Suprapubic skin (tissue), 4 donors: ENCODE measurements at regions not wholly inside any gene's neighbourhood (a gene's known extent, or its start where the extent isn't known, plus 50 kb on each side); places are given as distances from the start of the nearest gene placed in this dataset.

ENCODE experiments used
- DNase-seq, 2 donors: peaks; one replicate each; pipeline ENCODE4 v3.0.0-alpha.2; 2019; ENCODE audit warnings: low spot score in 2 of 2
- H3K27ac ChIP-seq: fragments of 200-600 bp; sonication (generic); one replicate; pipeline ENCODE4 v1.5.1; 2019
- H3K27me3 ChIP-seq: fragments of 200-600 bp; sonication (generic); one replicate; pipeline ENCODE4 v1.5.1; 2019
- H3K36me3 ChIP-seq: fragments of 200-600 bp; sonication (generic); one replicate; pipeline ENCODE4 v1.5.1; 2019
- H3K4me1 ChIP-seq: fragments of 200-600 bp; sonication (generic); one replicate; pipeline ENCODE4 v1.5.1; 2019
- H3K4me3 ChIP-seq: fragments of 200-600 bp; sonication (generic); one replicate; pipeline ENCODE4 v1.5.1; 2019; ENCODE audit warnings: mild to moderate bottlenecking
- H3K9me3 ChIP-seq: fragments of 200-600 bp; sonication (generic); one replicate; pipeline ENCODE4 v1.5.1; 2019
- CTCF ChIP-seq, 2 donors: fragments of 200-600 bp in 1 of 2; fragments of 450-650 bp in 1 of 2; sonication (generic) in 1 of 2; IDR thresholded peaks; one replicate each; pipeline ENCODE4 v1.5.1; 2016 to 2019; ENCODE audit warnings: antibody characterized with exemption in 2 of 2, mild to moderate bottlenecking in 1 of 2, moderate library complexity in 1 of 2
- EP300 ChIP-seq: sonication (generic); formaldehyde crosslinking; IDR thresholded peaks from one replicate; pipeline ENCODE4 v1.6.1; 2017; ENCODE audit warnings: antibody characterized with exemption
- POLR2A ChIP-seq, 2 donors: fragments of 450-650 bp; IDR thresholded peaks; one replicate each; pipeline ENCODE4 v1.6.1; 2017; ENCODE audit warnings: antibody characterized with exemption in 2 of 2, mild to moderate bottlenecking in 2 of 2, moderate library complexity in 2 of 2
- POLR2AphosphoS5 ChIP-seq, 3 donors: sonication (generic); formaldehyde crosslinking; IDR thresholded peaks; one replicate each; pipeline ENCODE4 v1.6.1; 2017; ENCODE audit warnings: antibody characterized with exemption in 3 of 3
- WGBS: methylation state at CpG from one replicate; pipeline ENCODE4 v1.1.5; 2018; 5-methylcytosine and 5-hydroxymethylcytosine counted together

GRCh38 chr1:245046769-245047168 lies 108.0 kb upstream of the KIF26B start:
- no peak for DNase-seq
- 86% methylated on average over 11 of the region's 11 CpGs for WGBS
- no peak overlapping the region for H3K4me3 ChIP-seq
- H3K9me3 ChIP-seq, result no peaks in the 10 kb centered on the region
- H3K36me3 ChIP-seq, result no peaks in the 10 kb centered on the region
- TF ChIP-seq EP300 (no peak), POLR2A (IDR thresholded peaks at IDR 0.05) (no peak), CTCF (IDR thresholded peaks at IDR 0.05) (no peak), POLR2AphosphoS5 (IDR thresholded peaks at IDR 0.05) (no peak)
- H3K27ac ChIP-seq, result no peak overlapping the region
- H3K4me1 ChIP-seq, result no peaks in the 10 kb centered on the region
- no peaks in the 10 kb centered on the region for H3K27me3 ChIP-seq

DNA sequence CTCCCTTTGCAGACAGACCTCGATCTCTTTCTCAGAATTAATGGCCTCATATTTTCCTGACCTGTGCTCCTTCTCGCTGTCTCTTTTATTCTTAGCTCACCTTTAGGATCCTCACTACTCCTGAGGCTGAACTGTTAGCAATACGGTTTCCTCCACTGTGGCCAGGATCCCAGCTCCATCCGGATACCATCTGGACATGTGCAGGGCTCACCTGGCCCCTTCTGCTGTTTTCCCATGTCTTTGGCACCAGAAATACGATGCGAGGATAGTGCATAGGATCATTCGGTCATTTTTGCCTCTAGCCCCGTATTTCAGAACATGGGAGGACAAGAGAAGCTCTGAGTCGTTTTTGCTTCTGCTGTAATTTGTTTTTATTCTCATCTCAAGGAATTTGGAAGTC lies 108.5 kb upstream of the KIF26B start:
- no peak overlapping the region for H3K4me3 ChIP-seq
- H3K4me1 ChIP-seq, result no peaks in the 10 kb centered on the region
- no peaks in the 10 kb centered on the region for H3K9me3 ChIP-seq
- no peaks in the 10 kb centered on the region for H3K27me3 ChIP-seq
- TF ChIP-seq CTCF (IDR thresholded peaks at IDR 0.05) (no peak), POLR2AphosphoS5 (IDR thresholded peaks at IDR 0.05) (no peak), EP300 (no peak), POLR2A (IDR thresholded peaks at IDR 0.05) (no peak)
- no peak overlapping the region for H3K27ac ChIP-seq
- 86% methylated on average over 9 of the region's 9 CpGs for WGBS
- no peaks in the 10 kb centered on the region for H3K36me3 ChIP-seq
- no peak for DNase-seq

DNA sequence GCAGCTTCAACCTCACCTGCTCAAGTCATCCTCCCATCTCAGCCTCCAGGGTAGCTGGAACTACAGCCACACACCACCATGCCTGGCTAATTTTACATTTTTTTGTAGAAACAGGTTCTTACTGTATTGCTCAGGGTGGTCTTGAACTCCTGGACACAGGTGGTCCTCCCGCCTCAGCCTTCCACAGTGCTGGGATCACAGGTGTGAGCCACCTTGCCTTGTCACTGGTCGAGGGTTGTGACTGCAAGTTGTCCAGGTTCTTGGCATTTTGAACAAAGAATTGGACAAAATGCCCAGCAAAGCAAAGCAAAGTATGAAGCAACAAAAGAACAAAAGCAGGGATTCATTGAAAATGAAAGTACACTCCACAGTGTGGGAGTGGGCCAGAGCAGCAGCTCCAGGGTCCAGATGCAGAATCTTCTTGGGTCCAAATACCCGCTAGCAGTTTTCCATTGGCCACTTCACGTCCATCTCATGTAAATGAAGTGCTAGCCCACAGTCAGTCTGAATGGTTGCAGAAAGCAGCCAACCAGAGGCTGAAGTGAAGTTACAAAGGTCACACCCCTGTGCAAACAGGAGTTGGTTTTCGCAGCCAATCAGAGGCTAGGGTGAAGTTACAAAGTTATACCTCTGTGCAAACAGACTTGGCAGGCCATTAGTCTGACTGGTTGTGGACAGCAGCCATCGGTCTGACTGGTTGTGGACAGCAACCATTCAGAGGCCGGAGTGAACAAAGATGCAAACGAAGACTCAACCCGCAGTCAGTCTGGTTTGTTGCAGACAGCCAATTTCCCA lies 109.5 kb upstream of the KIF26B start:
- Histone ChIP-seq H3K27me3 (no peaks in the 10 kb centered on the region), H3K27ac (no peak overlapping the region), H3K4me3 (no peak overlapping the region), H3K36me3 (no peaks in the 10 kb centered on the region), H3K9me3 (no peaks in the 10 kb centered on the region), H3K4me1 (no peaks in the 10 kb centered on the region)
- 80% methylated on average over 9 of the region's 9 CpGs for WGBS
- DNase-seq, result no peak
- TF ChIP-seq CTCF (IDR thresholded peaks at IDR 0.05) (no peak), EP300 (no peak), POLR2AphosphoS5 (IDR thresholded peaks at IDR 0.05) (no peak), POLR2A (IDR thresholded peaks at IDR 0.05) (no peak)

GRCh38 chr1:245043611-245043940 lies 111.2 kb upstream of the KIF26B start:
- DNase-seq, result no peak
- Histone ChIP-seq H3K4me3 (no peak overlapping the region), H3K27me3 (no peaks in the 10 kb centered on the region), H3K9me3 (no peaks in the 10 kb centered on the region), H3K27ac (no peak overlapping the region), H3K36me3 (no peaks in the 10 kb centered on the region), H3K4me1 (no peaks in the 10 kb centered on the region)
- 76% methylated on average over 6 of the region's 6 CpGs for WGBS
- TF ChIP-seq POLR2A (IDR thresholded peaks at IDR 0.05), result no peak
- TF ChIP-seq POLR2AphosphoS5 (IDR thresholded peaks at IDR 0.05), result no peak

DNA sequence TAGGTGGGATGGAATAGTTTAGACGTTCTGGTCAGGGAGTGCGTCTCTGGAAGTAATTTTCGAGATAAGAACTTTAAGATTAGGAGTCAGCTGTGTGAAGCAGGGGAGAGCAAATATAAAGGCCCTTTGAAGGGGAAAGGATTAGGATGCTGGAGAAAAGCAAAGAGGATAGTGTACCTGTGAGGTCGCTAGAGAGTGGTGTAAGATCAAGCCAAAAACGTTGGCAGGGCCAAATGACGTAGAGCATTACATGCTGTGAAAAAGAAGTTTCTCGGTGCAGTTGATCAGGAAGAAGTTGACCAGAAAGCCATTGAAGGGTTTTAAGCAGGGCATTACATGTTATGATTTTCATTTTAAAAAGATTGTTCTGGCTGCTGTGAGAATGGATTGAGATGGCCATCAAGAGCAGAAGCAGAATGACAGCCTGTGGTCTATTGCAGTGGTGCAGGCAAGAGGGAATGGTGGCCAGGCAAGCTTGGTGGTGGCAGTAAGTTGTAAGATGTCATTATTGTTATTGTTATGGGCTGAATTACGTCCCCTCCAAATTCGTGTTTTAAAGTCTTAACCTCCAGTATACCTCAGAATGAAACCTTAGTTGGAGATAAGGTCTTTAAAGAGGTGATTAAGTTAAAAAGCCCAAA lies 113.6 kb upstream of the KIF26B start:
- Histone ChIP-seq H3K36me3 (no peaks in the 10 kb centered on the region), H3K4me1 (no peaks in the 10 kb centered on the region), H3K9me3 (no peaks in the 10 kb centered on the region), H3K27ac (no peak overlapping the region), H3K27me3 (no peaks in the 10 kb centered on the region), H3K4me3 (no peak overlapping the region)
- TF ChIP-seq CTCF (IDR thresholded peaks at IDR 0.05), result no peak
- TF ChIP-seq EP300, result no peak
- TF ChIP-seq POLR2AphosphoS5 (IDR thresholded peaks at IDR 0.05), result no peak
- TF ChIP-seq POLR2A (IDR thresholded peaks at IDR 0.05), result no peak
- 83% methylated on average over 9 of the region's 9 CpGs for WGBS
- no peak for DNase-seq
